Psoas muscle (tissue), 7 donors: ENCODE measurements at regions not wholly inside any gene's neighbourhood (a gene's known extent, or its start where the extent isn't known, plus 50 kb on each side); places are given as distances from the start of the nearest gene placed in this dataset.
"Not testable (repeated sequence)": the region's sequence is repeated elsewhere in the genome, so short reads cannot be mapped to it uniquely, and the experiment has no call there.

Source experiments
- ATAC-seq, 4 donors: fragments of 200-7000 bp; cut with Tn5 transposase; one replicate each; pipeline ENCODE4 v1.9.1; 2020; ENCODE audit warnings: moderate library complexity in 3 of 4, mild to moderate bottlenecking in 2 of 4
- DNase-seq, 2 donors: peaks; one replicate each; pipeline ENCODE4 v3.0.0-alpha.2; 2020
- H3K27ac ChIP-seq: fragments of 200-600 bp; one replicate; pipeline ENCODE4 v1.8.0; 2022
- H3K27me3 ChIP-seq, 3 donors: fragments of 200-600 bp in 1 of 3; one replicate each; pipeline versions ENCODE4 v1.6.1 to v1.8.0; 2013 to 2022; ENCODE audit warnings: low read length in 2 of 3, mild to moderate bottlenecking in 2 of 3, moderate library complexity in 1 of 3; ENCODE audit not compliant: insufficient read depth in 3 of 3
- H3K36me3 ChIP-seq, 2 donors: fragments of 200-600 bp in 1 of 2; one replicate each; pipeline versions ENCODE4 v1.6.1 to v1.8.0; 2013 to 2022; ENCODE audit warnings: low read depth in 1 of 2, mild to moderate bottlenecking in 1 of 2, moderate library complexity in 1 of 2; ENCODE audit not compliant: insufficient read depth in 1 of 2
- H3K4me1 ChIP-seq: fragments of 200-600 bp; one replicate; pipeline ENCODE4 v1.8.0; 2022
- H3K4me3 ChIP-seq: fragments of 200-600 bp; one replicate; pipeline ENCODE4 v1.8.0; 2022; ENCODE audit warnings: mild to moderate bottlenecking
- H3K9me3 ChIP-seq: fragments of 200-600 bp; one replicate; pipeline ENCODE4 v1.8.0; 2022
- WGBS, 3 donors: extraction: QIAGEN DNeasy Blood & Tissue Kit; methylation state at CpG; one replicate each; pipeline versions ENCODE4 v1.1.6 to v1.1.7; 2013; 5-methylcytosine and 5-hydroxymethylcytosine counted together
- intact Hi-C, 2 donors: fragments of 100-400 bp; cut with DNase I; formaldehyde crosslinking; loops; one replicate each; pipeline versions ENCODE4 v1.11.0 to v1.14.2; 2022
- TF ChIP-seq, protein P1 (sequence below): fragments of 200-600 bp; IDR thresholded peaks from one replicate; pipeline ENCODE4 v1.8.0; 2022; ENCODE audit warnings: antibody characterized with exemption
- donor health status: healthy with polysubstance abuse.
- donor health status: DM: no; HTN: no; CAD: no; lungs with moderate emphysema.
- donor health status: Bipolar disorder and iron deficiency.
- donor health status: healthy.
- donor health status: DM: yes; HTN: yes; CAD: no.
- donor health status: DM: no; HTN: no; CAD: no.
- donor health status: DM: yes; HTN: yes; CAD: no.

DNA sequence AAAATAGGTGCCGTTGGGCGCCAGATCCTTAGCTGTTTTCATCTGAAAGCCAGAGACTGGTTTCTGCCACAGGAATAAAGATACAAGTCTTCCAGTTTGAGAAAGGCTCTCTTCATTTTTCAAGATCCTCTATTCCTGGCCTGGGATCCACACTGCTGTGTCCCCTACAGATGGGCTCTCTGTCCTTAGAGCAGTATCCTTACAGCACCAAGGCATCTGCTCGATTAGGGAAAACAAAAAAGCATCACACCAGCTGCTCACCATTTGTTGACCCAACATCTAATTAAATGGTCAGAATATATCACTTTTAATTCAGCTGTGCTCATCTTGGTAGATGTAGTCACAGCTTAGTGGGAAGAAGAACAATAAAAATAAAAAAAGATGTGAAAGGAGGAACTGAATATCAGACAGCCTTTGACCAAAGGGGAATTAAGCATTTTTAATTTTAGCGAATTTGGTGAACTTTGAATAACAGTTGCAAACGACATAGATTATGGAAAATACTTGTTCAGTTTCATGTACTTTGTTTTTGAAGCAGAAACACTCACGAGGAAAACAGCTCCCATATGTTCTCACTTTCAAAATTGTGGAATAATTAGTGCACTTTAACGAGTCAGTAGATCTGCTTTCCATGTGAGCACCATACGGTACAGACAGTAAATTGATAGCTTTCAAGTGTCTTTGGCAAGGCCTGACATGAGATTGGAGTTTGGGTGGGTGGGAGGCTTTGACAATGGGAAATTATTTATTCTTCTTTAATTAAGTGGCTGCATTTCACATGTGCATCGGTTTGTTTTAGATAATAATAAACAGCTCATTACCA, 148.4 kb upstream of the CLNK start:
- ATAC-seq (no peak), DNase-seq (no peak)
- no peak overlapping the region for H3K27ac ChIP-seq
- H3K36me3 ChIP-seq = no peaks in the 10 kb centered on the region
- TF ChIP-seq, protein P1, sequence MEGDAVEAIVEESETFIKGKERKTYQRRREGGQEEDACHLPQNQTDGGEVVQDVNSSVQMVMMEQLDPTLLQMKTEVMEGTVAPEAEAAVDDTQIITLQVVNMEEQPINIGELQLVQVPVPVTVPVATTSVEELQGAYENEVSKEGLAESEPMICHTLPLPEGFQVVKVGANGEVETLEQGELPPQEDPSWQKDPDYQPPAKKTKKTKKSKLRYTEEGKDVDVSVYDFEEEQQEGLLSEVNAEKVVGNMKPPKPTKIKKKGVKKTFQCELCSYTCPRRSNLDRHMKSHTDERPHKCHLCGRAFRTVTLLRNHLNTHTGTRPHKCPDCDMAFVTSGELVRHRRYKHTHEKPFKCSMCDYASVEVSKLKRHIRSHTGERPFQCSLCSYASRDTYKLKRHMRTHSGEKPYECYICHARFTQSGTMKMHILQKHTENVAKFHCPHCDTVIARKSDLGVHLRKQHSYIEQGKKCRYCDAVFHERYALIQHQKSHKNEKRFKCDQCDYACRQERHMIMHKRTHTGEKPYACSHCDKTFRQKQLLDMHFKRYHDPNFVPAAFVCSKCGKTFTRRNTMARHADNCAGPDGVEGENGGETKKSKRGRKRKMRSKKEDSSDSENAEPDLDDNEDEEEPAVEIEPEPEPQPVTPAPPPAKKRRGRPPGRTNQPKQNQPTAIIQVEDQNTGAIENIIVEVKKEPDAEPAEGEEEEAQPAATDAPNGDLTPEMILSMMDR = no peak
- no peak overlapping the region for H3K4me3 ChIP-seq
- no peaks in the 10 kb centered on the region for H3K9me3 ChIP-seq
- intact Hi-C loops = no loop called here
- no peaks in the 10 kb centered on the region for H3K4me1 ChIP-seq
- 63 to 71% (median 67%) methylated on average over 9 of the region's 9 CpGs for WGBS, 3 donors
- H3K27me3 ChIP-seq = no peaks in the 10 kb centered on the region

DNA sequence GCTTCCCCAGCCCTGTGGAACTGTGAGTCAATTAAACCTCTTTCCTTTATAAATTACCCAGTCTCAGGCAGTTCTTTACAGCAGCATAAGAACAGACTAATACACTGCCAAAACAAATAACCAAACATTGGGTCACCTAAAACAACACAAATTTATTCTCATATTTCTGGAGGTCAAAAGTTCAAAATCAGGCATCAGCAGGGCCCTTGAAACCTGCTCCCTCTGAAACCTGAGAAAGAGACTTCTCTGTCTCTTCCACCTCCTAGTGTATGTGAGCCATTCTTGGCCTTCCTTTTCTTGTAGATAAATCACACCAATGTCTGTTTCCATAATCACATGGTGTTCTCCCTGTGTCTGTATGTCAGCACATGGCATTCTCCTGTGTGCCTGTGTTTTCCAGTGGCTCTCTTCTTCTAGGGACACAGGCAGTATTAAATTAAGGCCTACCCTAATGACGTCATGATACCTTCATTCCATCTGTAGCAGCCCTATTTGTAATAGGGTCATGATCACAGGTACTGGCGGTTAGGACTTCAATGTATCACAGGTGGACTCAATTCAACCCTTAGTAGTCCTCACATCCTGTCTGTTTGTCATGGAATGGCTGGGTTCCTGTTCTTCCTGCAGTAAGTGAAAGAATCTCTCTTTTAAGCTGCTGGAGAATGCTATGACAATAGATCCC, 147.3 kb upstream of the CLNK start:
- TF ChIP-seq, protein P1 = no peak
- intact Hi-C loops = no loop called here
- Histone ChIP-seq H3K9me3 (no peaks in the 10 kb centered on the region), H3K4me3 (no peak overlapping the region), H3K4me1 (no peaks in the 10 kb centered on the region), H3K36me3 (no peaks in the 10 kb centered on the region), H3K27me3 (no peaks in the 10 kb centered on the region), H3K27ac (no peak overlapping the region)
- no peak for DNase-seq
- 78 to 81% (median 80%) methylated on average over 2 of the region's 2 CpGs for WGBS, 3 donors
- ATAC-seq = no peak

DNA sequence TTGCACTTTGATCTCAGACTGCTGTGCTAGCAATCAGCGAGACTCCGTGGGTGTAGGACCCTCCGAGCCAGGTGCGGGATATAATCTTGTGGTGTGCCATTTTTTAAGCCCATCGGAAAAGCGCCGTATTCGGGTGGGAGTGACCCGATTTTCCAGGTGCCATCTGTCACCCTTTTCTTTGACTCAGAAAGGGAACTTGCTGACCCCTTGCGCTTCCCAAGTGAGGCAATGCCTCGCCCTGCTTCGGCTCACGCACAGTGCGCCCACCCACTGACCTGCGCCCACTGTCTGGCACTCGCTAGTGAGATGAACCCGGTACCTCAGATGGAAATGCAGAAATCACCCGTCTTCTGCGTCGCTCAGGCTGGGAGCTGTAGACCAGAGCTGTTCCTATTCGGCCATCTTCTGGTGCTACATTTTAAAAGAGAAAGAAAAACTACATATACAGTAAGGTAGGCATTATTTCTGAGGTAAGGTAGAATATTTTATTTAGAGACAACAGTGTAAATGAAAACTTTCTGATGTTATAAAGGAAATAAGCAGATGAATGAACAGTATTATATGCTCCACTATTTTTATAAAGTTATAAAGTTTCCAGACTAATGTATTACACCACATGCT, 144.5 kb upstream of the CLNK start:
- 92 to 95% (median 94%) methylated on average over 21 of the region's 21 CpGs for WGBS, 3 donors
- H3K27me3 ChIP-seq, H3K4me1 ChIP-seq, intact Hi-C loops, DNase-seq, ATAC-seq, H3K9me3 ChIP-seq, H3K36me3 ChIP-seq, H3K4me3 ChIP-seq, H3K27ac ChIP-seq: not testable (repeated sequence)

DNA sequence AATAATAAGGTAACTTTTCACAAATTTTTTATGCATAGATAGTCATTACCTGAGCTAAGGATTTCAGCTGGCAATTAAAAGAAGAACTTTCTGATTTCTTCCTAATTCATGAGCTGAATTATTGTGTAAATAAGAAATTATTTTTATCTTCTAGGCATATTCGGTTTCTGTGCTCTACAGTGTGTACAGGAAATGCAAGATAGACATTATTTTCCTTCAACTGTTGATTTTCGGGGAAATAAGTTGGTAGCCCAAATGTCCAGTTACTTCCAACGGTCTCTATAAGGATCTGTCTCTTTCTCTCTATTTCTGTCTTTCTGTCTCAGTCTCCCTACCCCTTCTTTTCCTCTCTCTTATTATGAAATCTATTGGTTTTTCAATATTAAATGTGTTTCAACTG, 137.3 kb upstream of the CLNK start:
- H3K27me3 ChIP-seq = no peaks in the 10 kb centered on the region
- DNase-seq (no peak), ATAC-seq (no peak)
- no peak overlapping the region for H3K4me3 ChIP-seq
- no peaks in the 10 kb centered on the region for H3K36me3 ChIP-seq
- no peaks in the 10 kb centered on the region for H3K9me3 ChIP-seq
- no peak overlapping the region for H3K27ac ChIP-seq
- intact Hi-C loops = no loop called here
- 84 to 92% (median 87%) methylated on average over 3 of the region's 3 CpGs for WGBS, 3 donors
- TF ChIP-seq, protein P1 = no peak
- no peaks in the 10 kb centered on the region for H3K4me1 ChIP-seq

DNA sequence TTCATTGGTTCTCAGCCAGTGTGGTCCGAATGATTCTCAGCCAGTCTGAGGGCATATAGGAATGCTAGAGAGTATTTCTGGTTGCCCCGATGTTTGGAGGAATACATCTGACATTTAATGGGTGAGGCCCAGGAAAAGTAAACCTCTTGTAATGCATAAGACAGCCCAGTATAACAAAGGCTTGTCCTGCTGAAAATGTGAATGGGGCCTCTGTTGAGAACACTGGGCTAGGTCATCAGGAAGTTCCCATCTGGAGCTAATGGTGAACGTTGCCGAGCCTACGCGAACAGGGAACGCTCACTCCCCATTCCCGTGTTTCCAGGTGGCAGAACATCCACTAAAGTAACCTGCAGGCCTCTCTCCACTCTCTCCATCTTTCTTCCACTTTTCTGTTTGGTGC, 132.0 kb upstream of the CLNK start:
- Histone ChIP-seq H3K27ac (no peak overlapping the region), H3K9me3 (no peaks in the 10 kb centered on the region), H3K4me3 (no peak overlapping the region), H3K36me3 (no peaks in the 10 kb centered on the region), H3K27me3 (no peaks in the 10 kb centered on the region), H3K4me1 (no peaks in the 10 kb centered on the region)
- 88 to 91% (median 89%) methylated on average over 8 of the region's 8 CpGs for WGBS, 3 donors
- ATAC-seq (no peak), DNase-seq (no peak)
- intact Hi-C loops = no loop called here
- TF ChIP-seq, protein P1 = no peak
